ENCODE measurements at regions not wholly inside any gene's neighbourhood (a gene's known extent, or its start where the extent isn't known, plus 50 kb on each side); places are given as distances from the start of the nearest gene placed in this dataset.

DNA sequence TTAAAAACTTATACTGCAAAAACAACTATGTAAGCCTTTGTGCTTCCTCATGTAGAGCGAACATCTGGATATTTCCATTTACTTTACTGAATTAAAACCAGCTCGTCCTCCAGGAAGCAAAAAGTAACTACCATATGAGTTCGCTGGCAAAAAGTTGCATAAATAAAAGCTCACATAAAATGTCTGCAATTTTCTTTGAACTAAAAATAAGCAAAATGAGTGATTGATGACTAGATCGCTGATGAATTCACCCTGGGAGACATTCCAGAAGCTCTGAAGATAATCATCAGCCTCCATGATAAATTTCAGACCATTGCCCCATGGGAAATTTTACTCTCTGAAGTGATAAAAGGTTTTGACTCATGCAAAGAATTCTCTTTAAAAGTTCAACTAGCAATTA, 67.3 kb upstream of the SACS start:
- TF ChIP-seq, protein P1, sequence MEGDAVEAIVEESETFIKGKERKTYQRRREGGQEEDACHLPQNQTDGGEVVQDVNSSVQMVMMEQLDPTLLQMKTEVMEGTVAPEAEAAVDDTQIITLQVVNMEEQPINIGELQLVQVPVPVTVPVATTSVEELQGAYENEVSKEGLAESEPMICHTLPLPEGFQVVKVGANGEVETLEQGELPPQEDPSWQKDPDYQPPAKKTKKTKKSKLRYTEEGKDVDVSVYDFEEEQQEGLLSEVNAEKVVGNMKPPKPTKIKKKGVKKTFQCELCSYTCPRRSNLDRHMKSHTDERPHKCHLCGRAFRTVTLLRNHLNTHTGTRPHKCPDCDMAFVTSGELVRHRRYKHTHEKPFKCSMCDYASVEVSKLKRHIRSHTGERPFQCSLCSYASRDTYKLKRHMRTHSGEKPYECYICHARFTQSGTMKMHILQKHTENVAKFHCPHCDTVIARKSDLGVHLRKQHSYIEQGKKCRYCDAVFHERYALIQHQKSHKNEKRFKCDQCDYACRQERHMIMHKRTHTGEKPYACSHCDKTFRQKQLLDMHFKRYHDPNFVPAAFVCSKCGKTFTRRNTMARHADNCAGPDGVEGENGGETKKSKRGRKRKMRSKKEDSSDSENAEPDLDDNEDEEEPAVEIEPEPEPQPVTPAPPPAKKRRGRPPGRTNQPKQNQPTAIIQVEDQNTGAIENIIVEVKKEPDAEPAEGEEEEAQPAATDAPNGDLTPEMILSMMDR (IDR thresholded peaks at IDR 0.05) = no peak
- TF ChIP-seq, protein P2, sequence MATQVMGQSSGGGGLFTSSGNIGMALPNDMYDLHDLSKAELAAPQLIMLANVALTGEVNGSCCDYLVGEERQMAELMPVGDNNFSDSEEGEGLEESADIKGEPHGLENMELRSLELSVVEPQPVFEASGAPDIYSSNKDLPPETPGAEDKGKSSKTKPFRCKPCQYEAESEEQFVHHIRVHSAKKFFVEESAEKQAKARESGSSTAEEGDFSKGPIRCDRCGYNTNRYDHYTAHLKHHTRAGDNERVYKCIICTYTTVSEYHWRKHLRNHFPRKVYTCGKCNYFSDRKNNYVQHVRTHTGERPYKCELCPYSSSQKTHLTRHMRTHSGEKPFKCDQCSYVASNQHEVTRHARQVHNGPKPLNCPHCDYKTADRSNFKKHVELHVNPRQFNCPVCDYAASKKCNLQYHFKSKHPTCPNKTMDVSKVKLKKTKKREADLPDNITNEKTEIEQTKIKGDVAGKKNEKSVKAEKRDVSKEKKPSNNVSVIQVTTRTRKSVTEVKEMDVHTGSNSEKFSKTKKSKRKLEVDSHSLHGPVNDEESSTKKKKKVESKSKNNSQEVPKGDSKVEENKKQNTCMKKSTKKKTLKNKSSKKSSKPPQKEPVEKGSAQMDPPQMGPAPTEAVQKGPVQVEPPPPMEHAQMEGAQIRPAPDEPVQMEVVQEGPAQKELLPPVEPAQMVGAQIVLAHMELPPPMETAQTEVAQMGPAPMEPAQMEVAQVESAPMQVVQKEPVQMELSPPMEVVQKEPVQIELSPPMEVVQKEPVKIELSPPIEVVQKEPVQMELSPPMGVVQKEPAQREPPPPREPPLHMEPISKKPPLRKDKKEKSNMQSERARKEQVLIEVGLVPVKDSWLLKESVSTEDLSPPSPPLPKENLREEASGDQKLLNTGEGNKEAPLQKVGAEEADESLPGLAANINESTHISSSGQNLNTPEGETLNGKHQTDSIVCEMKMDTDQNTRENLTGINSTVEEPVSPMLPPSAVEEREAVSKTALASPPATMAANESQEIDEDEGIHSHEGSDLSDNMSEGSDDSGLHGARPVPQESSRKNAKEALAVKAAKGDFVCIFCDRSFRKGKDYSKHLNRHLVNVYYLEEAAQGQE (IDR thresholded peaks at IDR 0.05; ENCODE audit: insufficient read depth in 1 of 2, low read depth in 2 of 2, low read length in 1 of 2) = no peak
- TF ChIP-seq POLR2AphosphoS5 (IDR thresholded peaks at IDR 0.05; ENCODE audit: low read depth, low read length) (no peak), SIN3A (IDR thresholded peaks at IDR 0.05; ENCODE audit: borderline replicate concordance, insufficient read depth, low read depth, low read length) (no peak)
